ENCODE measurements at regions not wholly inside any gene's neighbourhood (a gene's known extent, or its start where the extent isn't known, plus 50 kb on each side); places are given as distances from the start of the nearest gene placed in this dataset.
A peak's percentile ranks its signal among the peaks of the same experiment; 100 is the strongest.
"Not testable (repeated sequence)": the region's sequence is repeated elsewhere in the genome, so short reads cannot be mapped to it uniquely, and the experiment has no call there.

DNA sequence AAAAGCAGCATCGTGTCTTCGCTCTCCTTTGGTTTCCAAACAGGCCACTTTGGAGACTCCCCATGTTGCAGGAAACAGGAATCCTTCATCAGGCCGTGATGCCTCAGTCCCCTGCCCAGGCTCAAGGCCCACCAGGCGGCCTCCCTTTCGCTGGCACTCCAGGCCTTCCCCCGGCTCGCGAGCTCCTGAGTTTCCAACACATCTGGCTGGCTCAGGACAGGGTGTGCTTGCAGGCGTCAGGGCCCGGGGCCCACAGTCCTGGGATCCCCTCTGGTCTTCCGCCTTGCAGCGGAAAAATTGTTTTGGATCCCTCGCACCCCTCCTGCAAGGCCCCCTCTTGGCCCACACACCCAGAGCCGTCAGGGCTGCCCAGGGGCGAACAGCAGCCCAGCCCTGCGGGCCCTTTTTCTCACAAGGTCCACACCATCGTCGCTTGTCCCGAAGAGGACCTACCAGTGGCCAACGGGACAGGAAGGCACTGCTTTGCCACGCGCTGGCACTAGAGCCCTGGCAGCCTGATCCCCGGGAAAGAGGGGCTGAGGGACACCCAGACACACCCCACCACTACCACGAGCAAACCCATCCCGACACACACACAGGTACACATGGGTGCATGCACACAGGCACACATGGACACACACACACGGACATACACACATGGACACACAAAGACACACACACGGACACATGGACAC, 1930.9 kb upstream of the DEFB115 start:
- Histone ChIP-seq H3K27ac (no peak overlapping the region), H3K27me3 (no peaks in the 10 kb centered on the region), H3K4me3 (no peak overlapping the region), H3K4me1 (ENCODE audit: low read depth) (no peaks in the 10 kb centered on the region), H3K9me3 (ENCODE audit: low read depth) (no peaks in the 10 kb centered on the region), H3K36me3 (no peaks in the 10 kb centered on the region)
- no peak for DNase-seq (ENCODE audit: low read depth in 1 of 2, low spot score in 1 of 2)
- TF ChIP-seq, protein P1, sequence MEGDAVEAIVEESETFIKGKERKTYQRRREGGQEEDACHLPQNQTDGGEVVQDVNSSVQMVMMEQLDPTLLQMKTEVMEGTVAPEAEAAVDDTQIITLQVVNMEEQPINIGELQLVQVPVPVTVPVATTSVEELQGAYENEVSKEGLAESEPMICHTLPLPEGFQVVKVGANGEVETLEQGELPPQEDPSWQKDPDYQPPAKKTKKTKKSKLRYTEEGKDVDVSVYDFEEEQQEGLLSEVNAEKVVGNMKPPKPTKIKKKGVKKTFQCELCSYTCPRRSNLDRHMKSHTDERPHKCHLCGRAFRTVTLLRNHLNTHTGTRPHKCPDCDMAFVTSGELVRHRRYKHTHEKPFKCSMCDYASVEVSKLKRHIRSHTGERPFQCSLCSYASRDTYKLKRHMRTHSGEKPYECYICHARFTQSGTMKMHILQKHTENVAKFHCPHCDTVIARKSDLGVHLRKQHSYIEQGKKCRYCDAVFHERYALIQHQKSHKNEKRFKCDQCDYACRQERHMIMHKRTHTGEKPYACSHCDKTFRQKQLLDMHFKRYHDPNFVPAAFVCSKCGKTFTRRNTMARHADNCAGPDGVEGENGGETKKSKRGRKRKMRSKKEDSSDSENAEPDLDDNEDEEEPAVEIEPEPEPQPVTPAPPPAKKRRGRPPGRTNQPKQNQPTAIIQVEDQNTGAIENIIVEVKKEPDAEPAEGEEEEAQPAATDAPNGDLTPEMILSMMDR (IDR thresholded peaks at IDR 0.05; ENCODE audit: low read depth, low read length), result no peak

GRCh38 chr20:29327600-29328420, 1929.7 kb upstream of the DEFB115 start:
- H3K36me3 ChIP-seq; H3K4me1 ChIP-seq (ENCODE audit: low read depth); H3K27ac ChIP-seq; H3K4me3 ChIP-seq; H3K9me3 ChIP-seq (ENCODE audit: low read depth); H3K27me3 ChIP-seq: not testable (repeated sequence)
- DNase-seq (ENCODE audit: low read depth in 1 of 2, low spot score in 1 of 2), result peak in 1 of 2 donors; percentile 34

- not testable (repeated sequence) for H3K27me3 ChIP-seq; H3K4me3 ChIP-seq; H3K36me3 ChIP-seq; H3K9me3 ChIP-seq (ENCODE audit: low read depth); H3K4me1 ChIP-seq (ENCODE audit: low read depth); H3K27ac ChIP-seq; DNase-seq (ENCODE audit: low read depth in 1 of 2, low spot score in 1 of 2)
These were observed 1926.9 kb upstream of the DEFB115 start for GRCh38 chr20:29330429-29331115.

DNA sequence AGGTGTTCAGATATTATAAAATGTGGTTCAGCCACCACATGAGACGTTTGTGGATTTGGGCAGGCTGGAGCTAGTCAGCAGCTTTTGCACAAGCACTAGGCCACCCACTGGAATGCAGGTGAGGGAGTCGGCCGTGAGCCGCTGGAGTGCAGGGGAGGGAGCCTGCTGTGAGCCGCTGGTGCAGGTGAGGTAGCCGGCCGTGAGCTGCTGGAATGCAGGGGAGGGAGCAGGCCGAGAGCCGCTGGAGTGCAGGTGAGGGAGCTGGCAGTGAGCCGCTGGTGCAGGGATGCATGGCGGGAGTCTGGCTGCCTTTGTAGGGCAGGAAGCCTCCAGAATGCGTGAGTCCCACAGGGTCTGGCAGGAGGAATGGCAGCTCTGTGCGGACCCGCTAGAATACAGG, 1907.6 kb upstream of the DEFB115 start:
- H3K27me3 ChIP-seq, result no peaks in the 10 kb centered on the region
- TF ChIP-seq, protein P1 (IDR thresholded peaks at IDR 0.05; ENCODE audit: low read depth, low read length), result no peak
- H3K27ac ChIP-seq, result no peak overlapping the region
- H3K4me1 ChIP-seq (ENCODE audit: low read depth), result no peaks in the 10 kb centered on the region
- H3K9me3 ChIP-seq (ENCODE audit: low read depth), result no peaks in the 10 kb centered on the region
- no peak for DNase-seq (ENCODE audit: low read depth in 1 of 2, low spot score in 1 of 2)
- no peak overlapping the region for H3K4me3 ChIP-seq
- no peaks in the 10 kb centered on the region for H3K36me3 ChIP-seq

GRCh38 chr20:29375937-29376336, 1881.5 kb upstream of the DEFB115 start:
- DNase-seq (ENCODE audit: low read depth in 1 of 2, low spot score in 1 of 2); H3K9me3 ChIP-seq (ENCODE audit: low read depth); H3K4me1 ChIP-seq (ENCODE audit: low read depth); H3K27me3 ChIP-seq; H3K27ac ChIP-seq; H3K36me3 ChIP-seq; H3K4me3 ChIP-seq: not testable (repeated sequence)

DNA sequence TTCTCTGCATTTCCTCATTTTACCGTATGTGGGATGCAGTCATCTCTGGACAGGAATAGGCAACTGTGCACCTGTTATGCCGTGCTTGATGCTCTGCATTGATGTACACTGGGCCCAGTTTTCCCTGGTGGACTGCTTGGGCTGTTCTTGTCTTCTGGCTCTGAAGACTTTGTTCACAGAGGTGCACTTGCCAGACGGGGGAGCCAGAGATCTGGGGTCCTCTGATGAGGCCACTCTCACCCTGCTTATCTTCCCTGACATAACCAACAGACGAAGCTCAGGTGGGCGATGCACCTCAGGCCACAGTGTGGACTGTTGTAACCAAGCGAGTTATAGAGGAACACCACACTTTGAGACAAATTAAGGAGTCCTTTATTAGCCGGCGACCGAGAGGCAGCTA, 1864.6 kb upstream of the DEFB115 start:
- not testable (repeated sequence) for H3K36me3 ChIP-seq; H3K27ac ChIP-seq; H3K9me3 ChIP-seq (ENCODE audit: low read depth)

GRCh38 chr20:29408034-29408695, 1849.3 kb upstream of the DEFB115 start:
- no peak for DNase-seq (ENCODE audit: low read depth in 1 of 2, low spot score in 1 of 2)
- Histone ChIP-seq H3K9me3 (ENCODE audit: low read depth) (no peaks in the 10 kb centered on the region), H3K27ac (no peak overlapping the region), H3K36me3 (no peaks in the 10 kb centered on the region), H3K4me3 (no peak overlapping the region), H3K4me1 (ENCODE audit: low read depth) (no peaks in the 10 kb centered on the region), H3K27me3 (no peaks in the 10 kb centered on the region)
- TF ChIP-seq, protein P1 (IDR thresholded peaks at IDR 0.05; ENCODE audit: low read depth, low read length), result no peak

More for the DNA sequence above, 1864.6 kb upstream of the DEFB115 start:
- H3K4me3 ChIP-seq; H3K27me3 ChIP-seq; DNase-seq (ENCODE audit: low read depth in 1 of 2, low spot score in 1 of 2); H3K4me1 ChIP-seq (ENCODE audit: low read depth): not testable (repeated sequence)

DNA sequence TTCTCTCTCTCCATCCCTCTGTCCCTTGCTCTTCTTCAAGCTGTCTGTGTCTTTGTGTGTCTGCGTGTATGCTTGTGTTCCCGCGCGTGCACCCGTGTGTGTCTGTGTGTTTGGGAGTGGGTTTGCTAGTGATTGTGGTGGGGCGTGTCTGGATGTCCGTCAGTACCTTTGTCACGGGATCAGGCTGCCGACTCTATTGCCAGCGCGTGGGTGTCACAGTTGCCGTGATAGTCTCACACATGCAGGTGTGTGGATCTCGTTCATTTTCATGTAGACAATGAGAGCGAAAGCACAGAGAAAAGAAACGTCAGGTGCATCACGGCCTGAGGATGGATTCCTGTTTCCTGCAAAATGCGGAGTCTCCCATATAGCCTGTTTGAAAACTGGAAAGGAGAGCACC, 1848.8 kb upstream of the DEFB115 start:
- H3K4me1 ChIP-seq (ENCODE audit: low read depth); H3K4me3 ChIP-seq; H3K36me3 ChIP-seq; DNase-seq (ENCODE audit: low read depth in 1 of 2, low spot score in 1 of 2); H3K9me3 ChIP-seq (ENCODE audit: low read depth); H3K27me3 ChIP-seq; H3K27ac ChIP-seq: not testable (repeated sequence)

DNA sequence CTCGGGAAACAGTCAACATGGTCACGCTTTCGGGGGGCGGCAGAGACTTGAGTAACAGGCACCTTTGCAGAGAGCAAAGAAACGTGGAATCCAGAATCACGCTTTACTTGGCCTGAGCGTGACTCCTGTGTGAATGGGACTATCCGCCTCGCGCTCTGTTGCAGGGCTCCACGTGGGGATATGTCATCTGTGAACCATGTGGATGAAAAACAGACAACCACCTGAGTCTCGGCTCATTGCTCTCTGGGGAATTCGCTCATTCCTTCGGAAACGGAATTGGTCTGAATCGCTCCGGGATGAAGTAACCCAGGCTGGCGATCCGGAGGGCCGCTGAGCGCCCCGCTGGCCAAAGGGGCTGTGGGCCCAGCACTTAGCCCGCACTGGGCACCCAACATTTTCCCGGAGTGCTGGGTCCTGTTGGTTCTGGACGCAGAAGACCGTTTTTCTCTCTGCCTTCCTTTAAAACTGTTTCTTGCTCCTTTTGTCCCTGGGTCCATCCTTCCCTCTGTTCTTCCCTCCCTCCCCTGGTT, 1848.2 kb upstream of the DEFB115 start:
- DNase-seq (ENCODE audit: low read depth in 1 of 2, low spot score in 1 of 2); H3K4me3 ChIP-seq; H3K36me3 ChIP-seq; H3K9me3 ChIP-seq (ENCODE audit: low read depth); H3K27ac ChIP-seq; H3K27me3 ChIP-seq; H3K4me1 ChIP-seq (ENCODE audit: low read depth): not testable (repeated sequence)

All from cardiac muscle cell (in vitro differentiated cells and primary cell).